PC-9 (cell line): ENCODE measurements at regions not wholly inside any gene's neighbourhood (a gene's known extent, or its start where the extent isn't known, plus 50 kb on each side); places are given as distances from the start of the nearest gene placed in this dataset.

Experiments used
- BruUV-seq: library from RNA; stranded (reverse); fragments of 400-500 nt; replicated peaks from 2 replicates; lab custom pipeline; 2021; lab: Mats Ljungman, UMichigan
- CTCF ChIA-PET: fragments of 300-600 bp; sonication (Branson Sonifier 250); formaldehyde crosslinking; loops from one replicate; lab custom pipeline; 2022; ENCODE audit warnings: antibody characterized with exemption; lab: Charles Lee
- POLR2A ChIA-PET: fragments of 300-600 bp; sonication (Branson Sonifier 250); formaldehyde crosslinking; loops from one replicate; lab custom pipeline; 2022; ENCODE audit warnings: antibody characterized with exemption; ENCODE audit not compliant: unreplicated experiment; lab: Charles Lee
- DNase-seq, 2 experiments: peaks; one replicate each; pipeline versions ENCODE4 v3.0.0 to v3.0.0-alpha.2; 2015 to 2022; ENCODE audit warnings: mixed read lengths in 1 of 2
- H2AFZ ChIP-seq: fragments of 200-600 bp; sonication (generic); 2 replicates; pipeline ENCODE4 v1.8.1; 2017; ENCODE audit warnings: antibody characterized with exemption
- H3F3A ChIP-seq: fragments of 200-600 bp; sonication (generic); 2 replicates; pipeline ENCODE4 v1.8.1; 2017; ENCODE audit warnings: antibody characterized with exemption, mild to moderate bottlenecking, low read depth; ENCODE audit not compliant: insufficient read depth
- H3K27ac ChIP-seq: fragments of 200-600 bp; sonication (generic); 2 replicates; pipeline ENCODE4 v1.6.1; 2016; ENCODE audit warnings: mixed run types
- H3K27me3 ChIP-seq: fragments of 200-600 bp; sonication (generic); 2 replicates; pipeline ENCODE4 v1.6.1; 2016; ENCODE audit warnings: low read depth, mixed run types; ENCODE audit not compliant: insufficient read depth
- H3K36me3 ChIP-seq: fragments of 200-600 bp; sonication (generic); 2 replicates; pipeline ENCODE4 v1.6.1; 2016; ENCODE audit warnings: low read depth, mixed run types
- H3K4me1 ChIP-seq: fragments of 200-600 bp; sonication (generic); replicated peaks from 2 replicates; pipeline ENCODE4 v1.6.1; 2016; ENCODE audit warnings: mixed run types; ENCODE audit not compliant: insufficient read depth
- H3K4me2 ChIP-seq: fragments of 200-600 bp; sonication (generic); 2 replicates; pipeline ENCODE4 v1.6.1; 2017; ENCODE audit warnings: mixed run types
- H3K4me3 ChIP-seq: fragments of 200-600 bp; sonication (generic); 2 replicates; pipeline ENCODE4 v1.6.1; 2016; ENCODE audit warnings: mixed run types
- H3K79me2 ChIP-seq: fragments of 200-600 bp; sonication (generic); 2 replicates; pipeline ENCODE4 v1.6.1; 2017; ENCODE audit warnings: low read depth, mixed run types
- H3K9me2 ChIP-seq: fragments of 200-600 bp; sonication (generic); 2 replicates; pipeline ENCODE4 v1.8.1; 2017; ENCODE audit warnings: mild to moderate bottlenecking; ENCODE audit not compliant: insufficient read depth
- H3K9me3 ChIP-seq: fragments of 200-600 bp; sonication (generic); 2 replicates; pipeline ENCODE4 v1.8.1; 2016; ENCODE audit warnings: low read depth; ENCODE audit not compliant: insufficient read depth
- H4K20me1 ChIP-seq: fragments of 200-600 bp; sonication (generic); 2 replicates; pipeline ENCODE4 v1.8.1; 2017; ENCODE audit not compliant: insufficient read depth
- EZH2 ChIP-seq: fragments of 200-600 bp; sonication (generic); IDR thresholded peaks from 2 replicates; pipeline ENCODE4 v1.8.0; 2017; ENCODE audit warnings: antibody characterized with exemption, low read depth
- intact Hi-C: fragments of 100-400 bp; cut with micrococcal nuclease; formaldehyde crosslinking; loops from one replicate; pipeline ENCODE4 v1.10.0; 2022; ENCODE audit not compliant: unreplicated experiment
- TF ChIP-seq, protein P1 (sequence below): fragments of 200-600 bp; sonication (generic); conservative IDR thresholded peaks from 2 replicates; pipeline ENCODE4 v1.6.1; 2017; ENCODE audit warnings: mixed run types, antibody characterized with exemption, mild to moderate bottlenecking, moderate library complexity

DNA sequence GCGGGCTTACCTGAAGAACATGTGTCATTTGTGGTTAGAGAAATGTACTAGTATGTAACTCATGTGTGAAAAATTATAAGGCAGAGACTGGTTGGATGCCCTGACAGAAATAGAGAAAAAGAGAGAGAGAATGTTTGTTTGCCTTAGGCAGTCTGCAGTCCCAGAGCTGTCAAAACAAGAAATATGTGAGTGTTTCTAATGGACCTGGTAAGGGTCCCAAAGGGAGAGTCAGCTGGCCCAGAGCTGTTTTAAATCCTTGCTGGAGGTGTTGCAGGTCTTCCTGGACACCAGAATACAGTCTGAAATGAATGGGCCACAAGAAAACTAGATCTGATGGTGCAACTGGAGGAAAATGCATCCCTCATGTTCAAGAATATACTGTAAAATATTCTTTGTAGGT is 158.3 kb upstream of the OGFRL1 start:
- Histone ChIP-seq H3K27ac (no peak overlapping the region), H3K9me2 (no peaks in the 10 kb centered on the region), H3K4me1 (no peaks in the 10 kb centered on the region), H3K9me3 (no peaks in the 10 kb centered on the region), H3K4me2 (no peak overlapping the region), H4K20me1 (no peaks in the 10 kb centered on the region), H3K4me3 (no peak overlapping the region), H3K27me3 (no peaks in the 10 kb centered on the region), H2AFZ (no peak overlapping the region), H3K36me3 (no peaks in the 10 kb centered on the region), H3K79me2 (no peaks in the 10 kb centered on the region), H3F3A (no peaks in the 10 kb centered on the region)
- intact Hi-C loops, result no loop called here
- ChIA-PET CTCF (no interaction called here), POLR2A (no interaction called here)
- BruUV-seq, result no TSS peak
- no peak for DNase-seq
- TF ChIP-seq, protein P1, sequence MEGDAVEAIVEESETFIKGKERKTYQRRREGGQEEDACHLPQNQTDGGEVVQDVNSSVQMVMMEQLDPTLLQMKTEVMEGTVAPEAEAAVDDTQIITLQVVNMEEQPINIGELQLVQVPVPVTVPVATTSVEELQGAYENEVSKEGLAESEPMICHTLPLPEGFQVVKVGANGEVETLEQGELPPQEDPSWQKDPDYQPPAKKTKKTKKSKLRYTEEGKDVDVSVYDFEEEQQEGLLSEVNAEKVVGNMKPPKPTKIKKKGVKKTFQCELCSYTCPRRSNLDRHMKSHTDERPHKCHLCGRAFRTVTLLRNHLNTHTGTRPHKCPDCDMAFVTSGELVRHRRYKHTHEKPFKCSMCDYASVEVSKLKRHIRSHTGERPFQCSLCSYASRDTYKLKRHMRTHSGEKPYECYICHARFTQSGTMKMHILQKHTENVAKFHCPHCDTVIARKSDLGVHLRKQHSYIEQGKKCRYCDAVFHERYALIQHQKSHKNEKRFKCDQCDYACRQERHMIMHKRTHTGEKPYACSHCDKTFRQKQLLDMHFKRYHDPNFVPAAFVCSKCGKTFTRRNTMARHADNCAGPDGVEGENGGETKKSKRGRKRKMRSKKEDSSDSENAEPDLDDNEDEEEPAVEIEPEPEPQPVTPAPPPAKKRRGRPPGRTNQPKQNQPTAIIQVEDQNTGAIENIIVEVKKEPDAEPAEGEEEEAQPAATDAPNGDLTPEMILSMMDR, result no peak

DNA sequence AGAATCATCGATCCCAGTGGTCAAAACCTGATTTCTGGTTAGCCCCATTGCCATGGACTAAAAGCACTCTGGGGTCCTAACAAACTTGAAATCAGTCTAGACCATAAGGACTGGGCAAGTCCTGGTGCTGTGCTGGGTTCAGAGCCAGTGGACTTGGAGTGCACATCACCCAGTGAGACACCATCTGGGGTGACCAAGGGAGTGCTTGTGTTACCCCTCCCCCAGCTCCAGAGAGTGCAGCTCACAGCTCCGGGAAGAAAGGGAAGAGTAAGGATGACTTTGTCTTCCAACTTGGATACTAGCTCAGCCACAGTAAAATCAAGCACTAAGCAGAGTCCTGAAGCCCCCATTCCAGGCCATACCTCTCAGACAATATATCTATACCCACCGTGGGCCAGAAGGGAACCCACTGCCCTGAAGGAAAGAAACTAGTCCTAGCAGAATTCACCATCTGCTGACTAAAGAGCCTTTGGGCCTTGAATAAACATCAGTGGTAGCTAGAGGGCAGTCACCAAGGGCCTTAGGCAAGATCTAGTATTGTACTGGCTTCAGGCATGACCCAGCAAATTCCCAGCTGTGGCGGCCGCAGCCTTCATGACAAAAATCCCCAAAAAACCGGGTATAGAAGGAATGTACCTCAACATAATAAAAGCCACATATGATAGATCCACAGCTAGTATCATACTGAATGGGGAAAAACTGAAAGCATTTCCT is 153.5 kb upstream of the OGFRL1 start:
- intact Hi-C loops, result no loop called here
- Histone ChIP-seq H3K36me3 (no peaks in the 10 kb centered on the region), H3F3A (no peaks in the 10 kb centered on the region), H3K27ac (no peak overlapping the region), H3K4me3 (no peak overlapping the region), H3K9me2 (no peaks in the 10 kb centered on the region), H3K4me2 (no peak overlapping the region), H3K79me2 (no peaks in the 10 kb centered on the region), H2AFZ (no peak overlapping the region), H3K27me3 (no peaks in the 10 kb centered on the region), H3K9me3 (peaks cover 5% of the 10 kb centered on the region; the same call in 1 of the 2 replicates), H4K20me1 (no peaks in the 10 kb centered on the region), H3K4me1 (no peaks in the 10 kb centered on the region)
- TF ChIP-seq, protein P1, result no peak
- TF ChIP-seq EZH2, result no peak
- ChIA-PET POLR2A (no interaction called here), CTCF (no interaction called here)
- BruUV-seq, result no TSS peak
- DNase-seq, result no peak

DNA sequence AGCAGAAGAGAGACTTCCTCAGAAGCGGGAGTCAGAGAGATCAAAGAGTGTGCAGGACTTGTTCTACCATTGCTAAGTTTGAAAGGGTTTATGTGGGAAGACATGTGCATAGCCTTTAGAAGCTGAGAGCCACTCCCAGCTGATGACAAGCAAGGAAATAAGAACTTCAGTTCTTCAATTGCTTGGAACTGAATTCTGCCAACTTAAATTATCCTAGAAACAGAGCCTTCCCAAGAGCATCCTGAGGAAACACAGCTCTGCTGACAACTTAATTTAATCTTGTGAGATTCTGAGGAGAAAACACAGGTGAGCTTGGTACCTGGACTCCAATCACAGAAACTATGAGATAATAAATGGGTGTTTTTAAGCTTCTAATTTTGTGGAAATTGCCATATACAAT is 150.6 kb upstream of the OGFRL1 start:
- no peak overlapping the region for H2AFZ ChIP-seq
- no peak for TF ChIP-seq EZH2
- TF ChIP-seq, protein P1, result no peak
- ChIA-PET CTCF (no interaction called here), POLR2A (interaction anchor here (0.7 kb wide), 1 partner anchor 16 kb away, joined by 4 read pairs; no protein-coding TSS in a partner anchor)
- no TSS peak for BruUV-seq
- H3K4me1 ChIP-seq, result no peaks in the 10 kb centered on the region
- H3K79me2 ChIP-seq, result no peaks in the 10 kb centered on the region
- intact Hi-C loops, result loop anchor here (2.0 kb wide), 1 partner anchor 43 kb away; no protein-coding TSS in a partner anchor
- no peak overlapping the region for H3K4me3 ChIP-seq
- H3K36me3 ChIP-seq, result no peaks in the 10 kb centered on the region
- H3K4me2 ChIP-seq, result no peak overlapping the region
- no peaks in the 10 kb centered on the region for H3K9me2 ChIP-seq
- H3K9me3 ChIP-seq, result peaks cover 5% of the 10 kb centered on the region; the same call in 1 of the 2 replicates
- H3K27ac ChIP-seq, result no peak overlapping the region
- no peaks in the 10 kb centered on the region for H4K20me1 ChIP-seq
- H3F3A ChIP-seq, result no peaks in the 10 kb centered on the region
- no peaks in the 10 kb centered on the region for H3K27me3 ChIP-seq
- DNase-seq, result no peak
